ENCODE measurements at regions not wholly inside any gene's neighbourhood (a gene's known extent, or its start where the extent isn't known, plus 50 kb on each side); places are given as distances from the start of the nearest gene placed in this dataset.

GRCh38 chr3:115281697-115282675, 134.9 kb upstream of the ZBTB20 start (continued):
- no peak for TF ChIP-seq FOXS1 (CRISPR knock-in tag; IDR thresholded peaks at IDR 0.05)

- no peak for ATAC-seq
- DNase-seq (ENCODE audit: low read depth in 1 of 2, low spot score in 1 of 2): no peak
- WGBS (ENCODE audit: missing lambda C conversion rate): 33% methylated on average over 1 of the region's 1 CpG
Observed at GRCh38 chr3:115284980-115285379, 137.9 kb upstream of the ZBTB20 start.

GRCh38 chr3:115286529-115287197, 139.6 kb upstream of the ZBTB20 start:
- no peak overlapping the region for H3K27ac ChIP-seq
- H3K4me1 ChIP-seq: 0 out of 3 replicates have a peak, but pooled peaks cover 6% of the 10 kb centered on the region
- CTCF ChIA-PET: interaction anchor here (0.8 kb wide), 1 partner anchor 21 kb away, joined by 4 read pairs; no protein-coding TSS in a partner anchor
- no peak overlapping the region for H3K4me2 ChIP-seq
- DNase-seq (ENCODE audit: low read depth in 1 of 2, low spot score in 1 of 2): no peak
- H3K4me3 ChIP-seq: no peak overlapping the region
- FAIRE-seq: no peak
- no peak for ATAC-seq
- WGBS (ENCODE audit: missing lambda C conversion rate): 51% methylated on average over 2 of the region's 2 CpGs
- TF ChIP-seq CBX8 (IDR thresholded peaks at IDR 0.05): no peak
- TF ChIP-seq MYC (IDR thresholded peaks at IDR 0.05; ENCODE audit: borderline replicate concordance, low read length): no peak
- TF ChIP-seq FOSL2 (IDR thresholded peaks at IDR 0.05): no peak
- TF ChIP-seq FOSL2 (CRISPR knock-in tag; IDR thresholded peaks at IDR 0.05): no peak
- no peak for TF ChIP-seq MAFK (IDR thresholded peaks at IDR 0.05; ENCODE audit: partially characterized antibody)
- TF ChIP-seq RCOR1 (IDR thresholded peaks at IDR 0.05; ENCODE audit: low read depth, low read length): no peak
- TF ChIP-seq RARB (CRISPR knock-in tag; IDR thresholded peaks at IDR 0.05): no peak
- no peak for TF ChIP-seq EHF (CRISPR knock-in tag; IDR thresholded peaks at IDR 0.05)
- no peak for TF ChIP-seq CBX2 (IDR thresholded peaks at IDR 0.05; ENCODE audit: borderline replicate concordance, low read depth)
- TF ChIP-seq HOXB13 (CRISPR knock-in tag; IDR thresholded peaks at IDR 0.05; ENCODE audit: low read depth): no peak
- no peak for TF ChIP-seq FOXS1 (CRISPR knock-in tag; IDR thresholded peaks at IDR 0.05)
- TF ChIP-seq EP300 (IDR thresholded peaks at IDR 0.05): no peak
- no peak for TF ChIP-seq FOSB (CRISPR knock-in tag; IDR thresholded peaks at IDR 0.05)
- POLR2A ChIA-PET: no interaction called here
- no peaks in the 10 kb centered on the region for H3K9me3 ChIP-seq

More at GRCh38 chr3:115284980-115285379, 137.9 kb upstream of the ZBTB20 start:
- Histone ChIP-seq H3K4me3 (no peak overlapping the region), H3K4me1 (0 out of 3 replicates have a peak, but pooled peaks cover 6% of the 10 kb centered on the region), H3K9me3 (no peaks in the 10 kb centered on the region), H3K4me2 (no peak overlapping the region), H3K27ac (no peak overlapping the region)
- ChIA-PET POLR2A (no interaction called here), CTCF (no interaction called here)
- no peak for TF ChIP-seq NFE2L2 (conservative IDR thresholded peaks at IDR 0.05; ENCODE audit: low read length)
- no peak for TF ChIP-seq PHF8 (IDR thresholded peaks at IDR 0.05; ENCODE audit: borderline replicate concordance, low read depth)
- TF ChIP-seq MAFK (IDR thresholded peaks at IDR 0.05; ENCODE audit: partially characterized antibody): no peak
- no peak for TF ChIP-seq ESRRA (IDR thresholded peaks at IDR 0.05; ENCODE audit: borderline replicate concordance, low read length)
- TF ChIP-seq TFCP2L1 (CRISPR knock-in tag; IDR thresholded peaks at IDR 0.05): no peak
- TF ChIP-seq KDM1A (IDR thresholded peaks at IDR 0.05; ENCODE audit: low read depth): no peak
- no peak for TF ChIP-seq CHD2 (IDR thresholded peaks at IDR 0.05; ENCODE audit: low read length, partially characterized antibody)
- no peak for TF ChIP-seq HOXB13 (CRISPR knock-in tag; IDR thresholded peaks at IDR 0.05; ENCODE audit: low read depth)
- TF ChIP-seq BCL3 (IDR thresholded peaks at IDR 0.05): no peak
- FAIRE-seq: no peak

All from A549 (cell line).